ENCODE measurements at regions not wholly inside any gene's neighbourhood (a gene's known extent, or its start where the extent isn't known, plus 50 kb on each side); places are given as distances from the start of the nearest gene placed in this dataset.
"Not testable (repeated sequence)": the region's sequence is repeated elsewhere in the genome, so short reads cannot be mapped to it uniquely, and the experiment has no call there.

GRCh38 chr2:55783751-55784150 lies 90.1 kb upstream of the PNPT1 start:
- not testable (repeated sequence) for TF ChIP-seq POLR2A (IDR thresholded peaks at IDR 0.05; ENCODE audit: extremely low read depth, insufficient read length)
- TF ChIP-seq, protein P1, sequence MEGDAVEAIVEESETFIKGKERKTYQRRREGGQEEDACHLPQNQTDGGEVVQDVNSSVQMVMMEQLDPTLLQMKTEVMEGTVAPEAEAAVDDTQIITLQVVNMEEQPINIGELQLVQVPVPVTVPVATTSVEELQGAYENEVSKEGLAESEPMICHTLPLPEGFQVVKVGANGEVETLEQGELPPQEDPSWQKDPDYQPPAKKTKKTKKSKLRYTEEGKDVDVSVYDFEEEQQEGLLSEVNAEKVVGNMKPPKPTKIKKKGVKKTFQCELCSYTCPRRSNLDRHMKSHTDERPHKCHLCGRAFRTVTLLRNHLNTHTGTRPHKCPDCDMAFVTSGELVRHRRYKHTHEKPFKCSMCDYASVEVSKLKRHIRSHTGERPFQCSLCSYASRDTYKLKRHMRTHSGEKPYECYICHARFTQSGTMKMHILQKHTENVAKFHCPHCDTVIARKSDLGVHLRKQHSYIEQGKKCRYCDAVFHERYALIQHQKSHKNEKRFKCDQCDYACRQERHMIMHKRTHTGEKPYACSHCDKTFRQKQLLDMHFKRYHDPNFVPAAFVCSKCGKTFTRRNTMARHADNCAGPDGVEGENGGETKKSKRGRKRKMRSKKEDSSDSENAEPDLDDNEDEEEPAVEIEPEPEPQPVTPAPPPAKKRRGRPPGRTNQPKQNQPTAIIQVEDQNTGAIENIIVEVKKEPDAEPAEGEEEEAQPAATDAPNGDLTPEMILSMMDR (IDR thresholded peaks at IDR 0.05; ENCODE audit: low read depth, low read length), result not testable (repeated sequence)
